ENCODE measurements at regions not wholly inside any gene's neighbourhood (a gene's known extent, or its start where the extent isn't known, plus 50 kb on each side); places are given as distances from the start of the nearest gene placed in this dataset.

DNA sequence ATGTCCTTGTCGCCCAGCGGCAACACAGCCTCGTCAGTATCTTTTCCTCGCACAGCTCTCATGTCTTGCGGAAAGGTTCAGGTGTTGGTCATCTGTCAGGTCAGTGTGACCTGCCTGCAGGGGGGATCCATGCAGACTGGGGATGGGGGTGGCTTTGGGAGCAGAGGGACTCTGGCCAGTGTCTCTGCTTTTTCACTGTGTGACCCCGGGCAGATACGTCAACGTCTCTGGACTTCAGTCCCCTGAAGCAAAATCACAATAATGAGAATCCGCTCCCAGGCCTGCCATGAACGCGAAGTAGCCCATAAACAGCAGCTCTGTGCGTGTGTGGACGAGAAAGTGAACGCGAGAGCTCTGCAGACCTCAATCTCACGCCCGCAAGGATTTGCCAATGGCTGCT is 75.7 kb upstream of the FCN1 start (continued):
- TF ChIP-seq ZNF37A (tag by site-specific recombination; IDR thresholded peaks at IDR 0.05) (no peak), ZNF664 (tag by site-specific recombination; IDR thresholded peaks at IDR 0.05) (no peak), SP3 (tag by site-specific recombination; IDR thresholded peaks at IDR 0.05) (no peak), ZNF184 (tag by site-specific recombination; IDR thresholded peaks at IDR 0.05) (no peak), WT1 (tag by site-specific recombination; IDR thresholded peaks at IDR 0.05) (no peak), ZNF48 (tag by site-specific recombination; IDR thresholded peaks at IDR 0.05) (no peak), ZNF223 (tag by site-specific recombination; IDR thresholded peaks at IDR 0.05) (no peak)

DNA sequence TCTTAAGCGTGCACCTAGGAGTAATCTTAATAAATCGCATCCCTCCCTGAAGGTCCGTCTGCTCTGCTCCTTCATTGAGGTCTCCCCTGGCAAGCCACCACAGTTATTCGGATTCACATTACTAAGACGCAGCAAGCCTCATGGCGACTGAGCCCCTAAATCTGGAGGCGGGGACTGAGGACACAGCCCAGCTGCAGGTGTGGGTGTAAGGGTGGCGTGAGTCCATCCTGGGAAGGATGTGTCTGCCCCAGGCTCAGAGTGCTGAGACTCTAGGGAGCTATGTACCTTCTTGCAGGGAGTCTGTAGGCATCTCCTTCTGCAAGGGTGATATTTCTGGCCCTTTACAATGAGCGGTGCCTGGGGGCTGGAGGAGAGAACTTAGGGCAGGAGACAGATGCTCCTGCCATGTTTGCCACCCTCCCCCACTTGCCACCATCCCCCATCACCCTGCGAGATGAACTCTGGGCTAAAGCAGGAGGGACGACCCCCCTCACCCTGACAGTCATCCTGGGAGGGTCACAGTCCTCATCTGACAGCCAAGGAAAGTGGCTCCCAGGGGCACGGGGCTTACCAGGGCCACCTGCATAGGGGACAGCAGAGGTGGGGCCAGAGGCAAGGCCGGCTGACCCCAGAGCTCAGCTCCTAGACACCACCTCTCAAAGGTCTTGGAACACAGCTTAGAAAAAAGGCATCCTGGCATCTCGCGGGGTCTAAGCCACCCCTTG is 76.4 kb upstream of the FCN1 start:
- H3K27ac ChIP-seq (ENCODE audit: extremely low read depth, low read depth, low read length): no peak overlapping the region
- H3K4me3 ChIP-seq (ENCODE audit: low read depth, low read length): no peak overlapping the region
- 0 out of 2 replicates have a peak, but pooled peaks have one; percentile 21 for TF ChIP-seq ZFHX2 (tag by site-specific recombination; conservative IDR thresholded peaks at IDR 0.05)
- no peak for TF ChIP-seq GLI2 (tag by site-specific recombination; IDR thresholded peaks at IDR 0.05; ENCODE audit: borderline replicate concordance, low read depth)
- TF ChIP-seq HOXD13 (CRISPR knock-in tag; IDR thresholded peaks at IDR 0.05; ENCODE audit: borderline replicate concordance): no peak
- ChIA-PET POLR2A (no interaction called here), CTCF (interaction anchor here (1.3 kb wide), 1 partner anchor 216 kb away, joined by 3 read pairs; no protein-coding TSS in a partner anchor)
- no peaks in the 10 kb centered on the region for H3K9me3 ChIP-seq (ENCODE audit: control insufficient read depth, insufficient read depth, low read depth, low read length)
- H3K4me1 ChIP-seq (ENCODE audit: control insufficient read depth, insufficient read depth, low read length): no peaks in the 10 kb centered on the region
- no peaks in the 10 kb centered on the region for H3K36me3 ChIP-seq (ENCODE audit: control insufficient read depth in 2 of 2, insufficient read depth in 1 of 2, low read length in 2 of 2)

DNA sequence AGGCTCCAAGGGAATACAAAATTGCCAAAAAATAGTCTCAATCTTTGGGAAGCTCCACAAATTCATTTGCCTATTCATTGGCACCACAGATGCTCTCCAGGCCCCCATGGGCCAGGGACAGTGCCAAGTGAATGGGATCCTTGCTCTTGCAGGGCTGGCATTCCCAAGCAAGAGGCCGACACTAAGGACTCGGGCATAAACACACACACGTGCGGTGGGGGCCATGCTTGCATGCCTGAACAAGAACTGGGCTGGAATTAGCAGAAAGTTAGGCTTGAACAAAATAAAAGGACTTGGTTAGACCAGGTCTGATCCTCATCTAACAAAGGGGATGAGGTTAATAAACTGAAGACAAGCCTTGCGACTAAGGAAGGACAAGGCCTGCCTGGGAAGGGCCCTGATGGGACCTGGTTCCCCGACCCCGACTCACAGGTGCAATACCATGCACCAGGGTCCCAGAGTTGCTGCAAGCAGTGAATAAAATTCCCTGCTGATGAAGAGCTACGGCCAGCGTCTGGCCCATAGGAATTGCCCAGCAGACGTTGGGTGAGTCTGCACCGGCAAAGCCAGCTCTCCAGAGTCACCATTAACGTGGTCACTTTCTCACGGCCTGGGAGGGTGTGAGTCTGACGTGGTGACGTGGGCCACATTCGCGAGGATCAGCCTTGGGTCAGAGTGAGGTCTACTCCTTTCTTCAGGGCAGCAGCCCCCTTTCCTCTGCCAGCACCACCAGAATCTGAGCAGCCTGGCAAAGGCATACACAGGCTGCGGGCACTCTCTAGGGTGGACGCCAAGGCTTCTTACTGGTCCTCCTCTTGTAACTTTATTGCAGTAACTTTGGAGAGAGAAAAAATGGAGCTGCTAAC is 77.4 kb upstream of the FCN1 start:
- H3K4me1 ChIP-seq (ENCODE audit: control insufficient read depth, insufficient read depth, low read length): no peaks in the 10 kb centered on the region
- H3K36me3 ChIP-seq (ENCODE audit: control insufficient read depth in 2 of 2, insufficient read depth in 1 of 2, low read length in 2 of 2): no peaks in the 10 kb centered on the region
- H3K27ac ChIP-seq (ENCODE audit: extremely low read depth, low read depth, low read length): no peak overlapping the region
- no peaks in the 10 kb centered on the region for H3K9me3 ChIP-seq (ENCODE audit: control insufficient read depth, insufficient read depth, low read depth, low read length)
- TF ChIP-seq ZNF174 (tag by site-specific recombination; IDR thresholded peaks at IDR 0.05) (no peak), ZNF19 (tag by site-specific recombination; IDR thresholded peaks at IDR 0.05; ENCODE audit: low read depth) (no peak), ZSCAN23 (tag by site-specific recombination; IDR thresholded peaks at IDR 0.05) (no peak), KLF7 (tag by site-specific recombination; IDR thresholded peaks at IDR 0.05; ENCODE audit: borderline replicate concordance) (no peak), ZNF585B (tag by site-specific recombination; IDR thresholded peaks at IDR 0.05) (no peak), KLF8 (tag by site-specific recombination; IDR thresholded peaks at IDR 0.05) (no peak), ZNF560 (tag by site-specific recombination; IDR thresholded peaks at IDR 0.05; ENCODE audit: borderline replicate concordance) (no peak), ZNF175 (tag by site-specific recombination; IDR thresholded peaks at IDR 0.05) (no peak), ZNF664 (tag by site-specific recombination; IDR thresholded peaks at IDR 0.05) (no peak)
- TF ChIP-seq, protein P1, sequence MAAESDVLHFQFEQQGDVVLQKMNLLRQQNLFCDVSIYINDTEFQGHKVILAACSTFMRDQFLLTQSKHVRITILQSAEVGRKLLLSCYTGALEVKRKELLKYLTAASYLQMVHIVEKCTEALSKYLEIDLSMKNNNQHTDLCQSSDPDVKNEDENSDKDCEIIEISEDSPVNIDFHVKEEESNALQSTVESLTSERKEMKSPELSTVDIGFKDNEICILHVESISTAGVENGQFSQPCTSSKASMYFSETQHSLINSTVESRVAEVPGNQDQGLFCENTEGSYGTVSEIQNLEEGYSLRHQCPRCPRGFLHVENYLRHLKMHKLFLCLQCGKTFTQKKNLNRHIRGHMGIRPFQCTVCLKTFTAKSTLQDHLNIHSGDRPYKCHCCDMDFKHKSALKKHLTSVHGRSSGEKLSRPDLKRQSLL (tag by site-specific recombination; IDR thresholded peaks at IDR 0.05): no peak
- no peak overlapping the region for H3K4me3 ChIP-seq (ENCODE audit: low read depth, low read length)
- ChIA-PET POLR2A (no interaction called here), CTCF (interaction anchor here (0.6 kb wide), 1 partner anchor 122 kb away, joined by 3 read pairs; no protein-coding TSS in a partner anchor)

DNA sequence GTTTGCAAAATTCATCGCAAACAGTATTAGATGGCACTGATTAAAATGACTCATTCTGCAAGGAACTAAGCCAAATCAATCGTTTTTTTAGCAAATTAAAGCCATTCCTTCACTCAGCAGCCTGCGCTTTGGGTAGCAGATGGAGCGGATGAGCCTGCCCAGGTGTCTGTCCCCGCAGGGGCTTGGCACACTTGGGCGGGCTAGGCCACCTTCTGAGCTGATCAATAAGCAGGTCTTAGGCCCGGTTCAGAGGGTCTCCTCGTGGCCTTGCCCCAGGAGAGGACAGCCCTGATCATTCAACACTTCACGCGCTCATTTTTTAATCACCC is 78.0 kb upstream of the FCN1 start:
- POLR2A ChIA-PET: no interaction called here
- no peak overlapping the region for H3K27ac ChIP-seq (ENCODE audit: extremely low read depth, low read depth, low read length)
- no peaks in the 10 kb centered on the region for H3K9me3 ChIP-seq (ENCODE audit: control insufficient read depth, insufficient read depth, low read depth, low read length)
- H3K36me3 ChIP-seq (ENCODE audit: control insufficient read depth in 2 of 2, insufficient read depth in 1 of 2, low read length in 2 of 2): no peaks in the 10 kb centered on the region
- H3K4me3 ChIP-seq (ENCODE audit: low read depth, low read length): no peak overlapping the region
- CTCF ChIA-PET: no interaction called here
- H3K4me1 ChIP-seq (ENCODE audit: control insufficient read depth, insufficient read depth, low read length): no peaks in the 10 kb centered on the region
- TF ChIP-seq ZNF366 (tag by site-specific recombination; conservative IDR thresholded peaks at IDR 0.05) (no peak), ZNF48 (tag by site-specific recombination; IDR thresholded peaks at IDR 0.05) (no peak), SP2 (tag by site-specific recombination; IDR thresholded peaks at IDR 0.05) (no peak), ZIC2 (tag by site-specific recombination; IDR thresholded peaks at IDR 0.05) (no peak), ZNF529 (tag by site-specific recombination; IDR thresholded peaks at IDR 0.05; ENCODE audit: insufficient replicate concordance) (no peak), ZNF221 (tag by site-specific recombination; IDR thresholded peaks at IDR 0.05; ENCODE audit: borderline replicate concordance) (no peak), ZNF624 (tag by site-specific recombination; IDR thresholded peaks at IDR 0.05) (no peak), ZNF658 (tag by site-specific recombination; IDR thresholded peaks at IDR 0.05) (no peak), GLI4 (tag by site-specific recombination; IDR thresholded peaks at IDR 0.05) (no peak), GLI2 (tag by site-specific recombination; IDR thresholded peaks at IDR 0.05; ENCODE audit: borderline replicate concordance, low read depth) (no peak)
- TF ChIP-seq, protein P2, sequence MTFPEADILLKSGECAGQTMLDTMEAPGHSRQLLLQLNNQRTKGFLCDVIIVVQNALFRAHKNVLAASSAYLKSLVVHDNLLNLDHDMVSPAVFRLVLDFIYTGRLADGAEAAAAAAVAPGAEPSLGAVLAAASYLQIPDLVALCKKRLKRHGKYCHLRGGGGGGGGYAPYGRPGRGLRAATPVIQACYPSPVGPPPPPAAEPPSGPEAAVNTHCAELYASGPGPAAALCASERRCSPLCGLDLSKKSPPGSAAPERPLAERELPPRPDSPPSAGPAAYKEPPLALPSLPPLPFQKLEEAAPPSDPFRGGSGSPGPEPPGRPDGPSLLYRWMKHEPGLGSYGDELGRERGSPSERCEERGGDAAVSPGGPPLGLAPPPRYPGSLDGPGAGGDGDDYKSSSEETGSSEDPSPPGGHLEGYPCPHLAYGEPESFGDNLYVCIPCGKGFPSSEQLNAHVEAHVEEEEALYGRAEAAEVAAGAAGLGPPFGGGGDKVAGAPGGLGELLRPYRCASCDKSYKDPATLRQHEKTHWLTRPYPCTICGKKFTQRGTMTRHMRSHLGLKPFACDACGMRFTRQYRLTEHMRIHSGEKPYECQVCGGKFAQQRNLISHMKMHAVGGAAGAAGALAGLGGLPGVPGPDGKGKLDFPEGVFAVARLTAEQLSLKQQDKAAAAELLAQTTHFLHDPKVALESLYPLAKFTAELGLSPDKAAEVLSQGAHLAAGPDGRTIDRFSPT (tag by site-specific recombination; IDR thresholded peaks at IDR 0.05): no peak

Data from HEK293 (cell line).